ENCODE measurements at regions not wholly inside any gene's neighbourhood (a gene's known extent, or its start where the extent isn't known, plus 50 kb on each side); places are given as distances from the start of the nearest gene placed in this dataset.
"Not testable (repeated sequence)": the region's sequence is repeated elsewhere in the genome, so short reads cannot be mapped to it uniquely, and the experiment has no call there.

- no peak for TF ChIP-seq CTCF (IDR thresholded peaks at IDR 0.05; ENCODE audit: insufficient read depth, low read length, poor library complexity, severe bottlenecking)
- no peak for DNase-seq (ENCODE audit: extremely low read depth, insufficient read length)
- H3K36me3 ChIP-seq (ENCODE audit: control insufficient read depth, insufficient read depth, low read length) = no peaks in the 10 kb centered on the region
- H3K4me3 ChIP-seq (replicated peaks; ENCODE audit: low read depth, low read length) = no peak overlapping the region
- no peaks in the 10 kb centered on the region for H3K27me3 ChIP-seq (replicated peaks; ENCODE audit: control insufficient read depth, insufficient read depth, low read length)
Observed at GRCh38 chr11:38543311-38543710, 1945.3 kb upstream of the RAG2 start.

- DNase-seq (ENCODE audit: extremely low read depth, insufficient read length) = no peak
- no peak for TF ChIP-seq CTCF (IDR thresholded peaks at IDR 0.05; ENCODE audit: insufficient read depth, low read length, poor library complexity, severe bottlenecking)
- no peaks in the 10 kb centered on the region for H3K27me3 ChIP-seq (replicated peaks; ENCODE audit: control insufficient read depth, insufficient read depth, low read length)
- no peak overlapping the region for H3K4me3 ChIP-seq (replicated peaks; ENCODE audit: low read depth, low read length)
- no peaks in the 10 kb centered on the region for H3K36me3 ChIP-seq (ENCODE audit: control insufficient read depth, insufficient read depth, low read length)
Observed at GRCh38 chr11:38538866-38539680, 1941.0 kb upstream of the RAG2 start.

- no peak for DNase-seq (ENCODE audit: extremely low read depth, insufficient read length)
Observed at GRCh38 chr11:38530226-38530625, 1932.2 kb upstream of the RAG2 start.

GRCh38 chr11:38524945-38525344 lies 1926.9 kb upstream of the RAG2 start:
- no peak for DNase-seq (ENCODE audit: extremely low read depth, insufficient read length)
- no peak for TF ChIP-seq CTCF (IDR thresholded peaks at IDR 0.05; ENCODE audit: insufficient read depth, low read length, poor library complexity, severe bottlenecking)
- no peaks in the 10 kb centered on the region for H3K27me3 ChIP-seq (replicated peaks; ENCODE audit: control insufficient read depth, insufficient read depth, low read length)
- no peaks in the 10 kb centered on the region for H3K36me3 ChIP-seq (ENCODE audit: control insufficient read depth, insufficient read depth, low read length)
- H3K4me3 ChIP-seq (replicated peaks; ENCODE audit: low read depth, low read length) = no peak overlapping the region

More at GRCh38 chr11:38530226-38530625, 1932.2 kb upstream of the RAG2 start:
- no peak for TF ChIP-seq CTCF (IDR thresholded peaks at IDR 0.05; ENCODE audit: insufficient read depth, low read length, poor library complexity, severe bottlenecking)
- Histone ChIP-seq H3K4me3 (replicated peaks; ENCODE audit: low read depth, low read length) (no peak overlapping the region), H3K27me3 (replicated peaks; ENCODE audit: control insufficient read depth, insufficient read depth, low read length) (no peaks in the 10 kb centered on the region), H3K36me3 (ENCODE audit: control insufficient read depth, insufficient read depth, low read length) (no peaks in the 10 kb centered on the region)

GRCh38 chr11:38517991-38518390 lies 1920.0 kb upstream of the RAG2 start:
- TF ChIP-seq CTCF (IDR thresholded peaks at IDR 0.05; ENCODE audit: insufficient read depth, low read length, poor library complexity, severe bottlenecking) = no peak
- Histone ChIP-seq H3K27me3 (replicated peaks; ENCODE audit: control insufficient read depth, insufficient read depth, low read length) (no peaks in the 10 kb centered on the region), H3K4me3 (replicated peaks; ENCODE audit: low read depth, low read length) (no peak overlapping the region), H3K36me3 (ENCODE audit: control insufficient read depth, insufficient read depth, low read length) (no peaks in the 10 kb centered on the region)
- no peak for DNase-seq (ENCODE audit: extremely low read depth, insufficient read length)

- not testable (repeated sequence) for H3K4me3 ChIP-seq (replicated peaks; ENCODE audit: low read depth, low read length); H3K27me3 ChIP-seq (replicated peaks; ENCODE audit: control insufficient read depth, insufficient read depth, low read length); H3K36me3 ChIP-seq (ENCODE audit: control insufficient read depth, insufficient read depth, low read length); DNase-seq (ENCODE audit: extremely low read depth, insufficient read length)
Observed at GRCh38 chr11:38512830-38513229, 1914.8 kb upstream of the RAG2 start.

Measured in GM06990 (cell line).